ENCODE measurements at regions not wholly inside any gene's neighbourhood (a gene's known extent, or its start where the extent isn't known, plus 50 kb on each side); places are given as distances from the start of the nearest gene placed in this dataset.

GRCh38 chr7:68676813-68677535 lies 921.3 kb upstream of the AUTS2 start:
- Mint-ChIP-seq H3K27ac (no peak overlapping the region), H3K4me3 (ENCODE audit: low read depth) (no peak overlapping the region), H3K9me3 (peaks cover 65% of the 10 kb centered on the region), H3K4me1 (ENCODE audit: low read depth) (no peaks in the 10 kb centered on the region), H3K36me3 (ENCODE audit: low read depth) (no peaks in the 10 kb centered on the region), H3K27me3 (ENCODE audit: low read depth) (no peaks in the 10 kb centered on the region)
- DNase-seq (ENCODE audit: low spot score) = no peak
- intact Hi-C loops (cut with micrococcal nuclease) = no loop called here

GRCh38 chr7:68678196-68678595 lies 920.1 kb upstream of the AUTS2 start:
- Mint-ChIP-seq H3K4me3 (ENCODE audit: low read depth) (no peak overlapping the region), H3K4me1 (ENCODE audit: low read depth) (no peaks in the 10 kb centered on the region), H3K27me3 (ENCODE audit: low read depth) (no peaks in the 10 kb centered on the region), H3K9me3 (peaks cover 68% of the 10 kb centered on the region), H3K27ac (no peak overlapping the region), H3K36me3 (ENCODE audit: low read depth) (no peaks in the 10 kb centered on the region)
- no peak for DNase-seq (ENCODE audit: low spot score)
- intact Hi-C loops (cut with micrococcal nuclease) = no loop called here

GRCh38 chr7:68679459-68680234 lies 918.6 kb upstream of the AUTS2 start:
- DNase-seq (ENCODE audit: low spot score) = no peak
- Mint-ChIP-seq H3K4me3 (ENCODE audit: low read depth) (no peak overlapping the region), H3K27me3 (ENCODE audit: low read depth) (no peaks in the 10 kb centered on the region), H3K4me1 (ENCODE audit: low read depth) (no peaks in the 10 kb centered on the region), H3K9me3 (peaks cover 63% of the 10 kb centered on the region), H3K27ac (no peak overlapping the region), H3K36me3 (ENCODE audit: low read depth) (no peaks in the 10 kb centered on the region)
- intact Hi-C loops (cut with micrococcal nuclease) = no loop called here

GRCh38 chr7:68680235-68680872 lies 917.9 kb upstream of the AUTS2 start:
- Mint-ChIP-seq H3K9me3 (peaks cover 61% of the 10 kb centered on the region), H3K36me3 (ENCODE audit: low read depth) (no peaks in the 10 kb centered on the region), H3K27me3 (ENCODE audit: low read depth) (no peaks in the 10 kb centered on the region), H3K4me3 (ENCODE audit: low read depth) (no peak overlapping the region), H3K4me1 (ENCODE audit: low read depth) (no peaks in the 10 kb centered on the region), H3K27ac (no peak overlapping the region)
- no peak for DNase-seq (ENCODE audit: low spot score)
- intact Hi-C loops (cut with micrococcal nuclease) = no loop called here

GRCh38 chr7:68682910-68683309 lies 915.4 kb upstream of the AUTS2 start:
- Mint-ChIP-seq H3K27me3 (ENCODE audit: low read depth) (no peaks in the 10 kb centered on the region), H3K4me3 (ENCODE audit: low read depth) (no peak overlapping the region), H3K4me1 (ENCODE audit: low read depth) (no peaks in the 10 kb centered on the region), H3K9me3 (peaks cover 45% of the 10 kb centered on the region), H3K27ac (no peak overlapping the region), H3K36me3 (ENCODE audit: low read depth) (no peaks in the 10 kb centered on the region)
- DNase-seq (ENCODE audit: low spot score) = no peak
- intact Hi-C loops (cut with micrococcal nuclease) = no loop called here

- intact Hi-C loops (cut with micrococcal nuclease) = no loop called here
- no peaks in the 10 kb centered on the region for H3K27me3 Mint-ChIP-seq (ENCODE audit: low read depth)
- DNase-seq (ENCODE audit: low spot score) = no peak
- H3K9me3 Mint-ChIP-seq = peaks cover 46% of the 10 kb centered on the region
- H3K36me3 Mint-ChIP-seq (ENCODE audit: low read depth) = no peaks in the 10 kb centered on the region
- no peak overlapping the region for H3K27ac Mint-ChIP-seq
- no peak overlapping the region for H3K4me3 Mint-ChIP-seq (ENCODE audit: low read depth)
- no peaks in the 10 kb centered on the region for H3K4me1 Mint-ChIP-seq (ENCODE audit: low read depth)
Observed at GRCh38 chr7:68684246-68684839, 913.9 kb upstream of the AUTS2 start.

GRCh38 chr7:68684996-68685395 lies 913.3 kb upstream of the AUTS2 start:
- H3K9me3 Mint-ChIP-seq = peaks cover 41% of the 10 kb centered on the region
- H3K27ac Mint-ChIP-seq = no peak overlapping the region
- no peak for DNase-seq (ENCODE audit: low spot score)
- no peaks in the 10 kb centered on the region for H3K27me3 Mint-ChIP-seq (ENCODE audit: low read depth)
- H3K4me1 Mint-ChIP-seq (ENCODE audit: low read depth) = no peaks in the 10 kb centered on the region
- H3K36me3 Mint-ChIP-seq (ENCODE audit: low read depth) = no peaks in the 10 kb centered on the region
- H3K4me3 Mint-ChIP-seq (ENCODE audit: low read depth) = no peak overlapping the region
- intact Hi-C loops (cut with micrococcal nuclease) = no loop called here

GRCh38 chr7:68688416-68689086 lies 909.7 kb upstream of the AUTS2 start:
- no peak for DNase-seq (ENCODE audit: low spot score)
- H3K27ac Mint-ChIP-seq = no peak overlapping the region
- intact Hi-C loops (cut with micrococcal nuclease) = no loop called here
- H3K27me3 Mint-ChIP-seq (ENCODE audit: low read depth) = no peaks in the 10 kb centered on the region
- H3K4me3 Mint-ChIP-seq (ENCODE audit: low read depth) = no peak overlapping the region
- no peaks in the 10 kb centered on the region for H3K36me3 Mint-ChIP-seq (ENCODE audit: low read depth)
- no peaks in the 10 kb centered on the region for H3K4me1 Mint-ChIP-seq (ENCODE audit: low read depth)
- H3K9me3 Mint-ChIP-seq = peaks cover 41% of the 10 kb centered on the region

GRCh38 chr7:68689087-68689433 lies 909.2 kb upstream of the AUTS2 start:
- H3K27me3 Mint-ChIP-seq (ENCODE audit: low read depth) = no peaks in the 10 kb centered on the region

GRCh38 chr7:68691261-68692216 lies 906.7 kb upstream of the AUTS2 start:
- Mint-ChIP-seq H3K4me3 (ENCODE audit: low read depth) (no peak overlapping the region), H3K36me3 (ENCODE audit: low read depth) (no peaks in the 10 kb centered on the region), H3K9me3 (peaks cover 53% of the 10 kb centered on the region), H3K4me1 (ENCODE audit: low read depth) (no peaks in the 10 kb centered on the region), H3K27me3 (ENCODE audit: low read depth) (no peaks in the 10 kb centered on the region), H3K27ac (no peak overlapping the region)
- DNase-seq (ENCODE audit: low spot score) = no peak
- intact Hi-C loops (cut with micrococcal nuclease) = no loop called here

More at GRCh38 chr7:68689087-68689433, 909.2 kb upstream of the AUTS2 start:
- H3K36me3 Mint-ChIP-seq (ENCODE audit: low read depth) = no peaks in the 10 kb centered on the region
- H3K4me1 Mint-ChIP-seq (ENCODE audit: low read depth) = no peaks in the 10 kb centered on the region
- peaks cover 42% of the 10 kb centered on the region for H3K9me3 Mint-ChIP-seq
- no peak overlapping the region for H3K27ac Mint-ChIP-seq
- no peak for DNase-seq (ENCODE audit: low spot score)
- intact Hi-C loops (cut with micrococcal nuclease) = no loop called here
- H3K4me3 Mint-ChIP-seq (ENCODE audit: low read depth) = no peak overlapping the region

- no peak for DNase-seq (ENCODE audit: low spot score)
- H3K9me3 Mint-ChIP-seq = peaks cover 59% of the 10 kb centered on the region
- H3K36me3 Mint-ChIP-seq (ENCODE audit: low read depth) = no peaks in the 10 kb centered on the region
- H3K4me3 Mint-ChIP-seq (ENCODE audit: low read depth) = no peak overlapping the region
- H3K27me3 Mint-ChIP-seq (ENCODE audit: low read depth) = no peaks in the 10 kb centered on the region
- H3K4me1 Mint-ChIP-seq (ENCODE audit: low read depth) = no peaks in the 10 kb centered on the region
- intact Hi-C loops (cut with micrococcal nuclease) = no loop called here
- H3K27ac Mint-ChIP-seq = no peak overlapping the region
Observed at GRCh38 chr7:68692511-68692910, 905.8 kb upstream of the AUTS2 start.

GRCh38 chr7:68694656-68695055 lies 903.6 kb upstream of the AUTS2 start:
- no peak overlapping the region for H3K4me3 Mint-ChIP-seq (ENCODE audit: low read depth)
- no peaks in the 10 kb centered on the region for H3K36me3 Mint-ChIP-seq (ENCODE audit: low read depth)
- no peaks in the 10 kb centered on the region for H3K4me1 Mint-ChIP-seq (ENCODE audit: low read depth)
- no peak for DNase-seq (ENCODE audit: low spot score)
- no peak overlapping the region for H3K27ac Mint-ChIP-seq
- intact Hi-C loops (cut with micrococcal nuclease) = no loop called here
- no peaks in the 10 kb centered on the region for H3K27me3 Mint-ChIP-seq (ENCODE audit: low read depth)
- H3K9me3 Mint-ChIP-seq = peaks cover 64% of the 10 kb centered on the region
